WERI-Rb-1 (cell line): ENCODE measurements at regions not wholly inside any gene's neighbourhood (a gene's known extent, or its start where the extent isn't known, plus 50 kb on each side); places are given as distances from the start of the nearest gene placed in this dataset.

Experiments
- DNase-seq: peaks from one replicate; pipeline ENCODE4 v3.0.0-alpha.2; 2020
- H3K27ac ChIP-seq: fragments of 250-450 bp; sonication (Bioruptor Pico); 2 replicates; pipeline ENCODE4 v1.5.1; 2020; ENCODE audit warnings: mild to moderate bottlenecking, moderate library complexity
- H3K27me3 ChIP-seq: fragments of 250-450 bp; sonication (Bioruptor Pico); 2 replicates; pipeline ENCODE4 v1.5.1; 2021; ENCODE audit warnings: mild to moderate bottlenecking, low read depth, moderate library complexity; ENCODE audit not compliant: insufficient read depth, severe bottlenecking
- H3K36me3 ChIP-seq: fragments of 250-450 bp; sonication (Bioruptor Pico); 2 replicates; pipeline ENCODE4 v1.5.1; 2020; ENCODE audit warnings: mild to moderate bottlenecking, moderate library complexity
- H3K4me3 ChIP-seq: 2 replicates; pipeline ENCODE4 v1.5.1; 2011; ENCODE audit warnings: low read depth, mild to moderate bottlenecking, control low read depth, low read length
- H3K9me3 ChIP-seq: fragments of 250-450 bp; sonication (Bioruptor Pico); 2 replicates; pipeline ENCODE4 v1.5.1; 2021; ENCODE audit warnings: mild to moderate bottlenecking, moderate library complexity; ENCODE audit not compliant: severe bottlenecking
- CTCF ChIP-seq: IDR thresholded peaks from 2 replicates; pipeline ENCODE4 v1.5.1; 2011; ENCODE audit warnings: low read depth, mild to moderate bottlenecking, control low read depth, inconsistent platforms, low read length

- Histone ChIP-seq H3K9me3 (no peaks in the 10 kb centered on the region), H3K4me3 (no peak overlapping the region), H3K36me3 (no peaks in the 10 kb centered on the region), H3K27me3 (peaks cover 4% of the 10 kb centered on the region), H3K27ac (no peak overlapping the region)
- DNase-seq, result peak; percentile 48
- peak; percentile 78 for TF ChIP-seq CTCF
Observed at GRCh38 chr11:26276798-26277424, 55.0 kb upstream of the ANO3 start.

GRCh38 chr11:26278354-26278753 is 53.6 kb upstream of the ANO3 start:
- DNase-seq, result no peak
- peaks cover 4% of the 10 kb centered on the region for H3K27me3 ChIP-seq
- no peak for TF ChIP-seq CTCF
- no peaks in the 10 kb centered on the region for H3K36me3 ChIP-seq
- H3K9me3 ChIP-seq, result no peaks in the 10 kb centered on the region
- H3K4me3 ChIP-seq, result no peak overlapping the region
- no peak overlapping the region for H3K27ac ChIP-seq
